AG04450 (cell line): ENCODE measurements at regions not wholly inside any gene's neighbourhood (a gene's known extent, or its start where the extent isn't known, plus 50 kb on each side); places are given as distances from the start of the nearest gene placed in this dataset.

Experiments used
- CTCF ChIA-PET: fragments of 300-600, 350-600 bp; formaldehyde crosslinking; extraction: SDS; loops from one replicate; lab custom pipeline; 2022; ENCODE audit warnings: antibody characterized with exemption, inconsistent platforms; lab: Charles Lee
- POLR2A ChIA-PET: fragments of 350-600 bp; formaldehyde crosslinking; extraction: SDS; loops from one replicate; lab custom pipeline; 2021; ENCODE audit warnings: antibody characterized with exemption, inconsistent platforms; lab: Yijun Ruan, JAX
- DNase-seq: peaks from one replicate; pipeline ENCODE4 v3.0.0-alpha.2; 2011; ENCODE audit warnings: low read depth, low spot score
- H3K27ac ChIP-seq: one replicate; pipeline ENCODE4 v1.5.1; 2012; ENCODE audit warnings: low read depth, low read length, control low read depth
- H3K27me3 ChIP-seq: one replicate; pipeline ENCODE4 v1.6.0; 2012; ENCODE audit warnings: low read length; ENCODE audit not compliant: control insufficient read depth, insufficient read depth
- H3K4me3 ChIP-seq: 2 replicates; pipeline ENCODE4 v1.5.1; 2011; ENCODE audit warnings: mild to moderate bottlenecking, low read depth, low read length, control low read depth
- H3K9me3 ChIP-seq: 2 replicates; pipeline ENCODE4 v1.5.1; 2012; ENCODE audit warnings: low read length; ENCODE audit not compliant: control insufficient read depth, insufficient read depth
- CTCF ChIP-seq: IDR thresholded peaks from 2 replicates; pipeline ENCODE4 v1.5.1; 2011; ENCODE audit warnings: low read depth, low read length, control low read depth, inconsistent platforms

GRCh38 chr7:81584667-81585066 is 185.2 kb downstream of the HGF start:
- DNase-seq, result no peak
- Histone ChIP-seq H3K4me3 (no peak overlapping the region), H3K9me3 (no peaks in the 10 kb centered on the region), H3K27ac (no peak overlapping the region), H3K27me3 (no peaks in the 10 kb centered on the region)
- CTCF ChIA-PET, result no interaction called here
- TF ChIP-seq CTCF, result no peak
- POLR2A ChIA-PET, result no interaction called here

- ChIA-PET POLR2A (no interaction called here), CTCF (no interaction called here)
- H3K4me3 ChIP-seq, result no peak overlapping the region
- no peaks in the 10 kb centered on the region for H3K9me3 ChIP-seq
- no peaks in the 10 kb centered on the region for H3K27me3 ChIP-seq
- DNase-seq, result no peak
- no peak overlapping the region for H3K27ac ChIP-seq
- no peak for TF ChIP-seq CTCF
These were observed 185.8 kb downstream of the HGF start for GRCh38 chr7:81583882-81584533.

GRCh38 chr7:81583090-81583489 is 186.8 kb downstream of the HGF start:
- CTCF ChIA-PET, result no interaction called here
- H3K27ac ChIP-seq, result no peak overlapping the region
- no peaks in the 10 kb centered on the region for H3K27me3 ChIP-seq
- H3K9me3 ChIP-seq, result no peaks in the 10 kb centered on the region
- H3K4me3 ChIP-seq, result no peak overlapping the region
- POLR2A ChIA-PET, result no interaction called here
- DNase-seq, result no peak
- no peak for TF ChIP-seq CTCF

- no peak for TF ChIP-seq CTCF
- ChIA-PET POLR2A (no interaction called here), CTCF (interaction anchor here (0.7 kb wide), 1 partner anchor 113 kb away, joined by 3 read pairs; no protein-coding TSS in a partner anchor)
- DNase-seq, result no peak
- no peaks in the 10 kb centered on the region for H3K9me3 ChIP-seq
- H3K27me3 ChIP-seq, result no peaks in the 10 kb centered on the region
- H3K27ac ChIP-seq, result no peak overlapping the region
- H3K4me3 ChIP-seq, result no peak overlapping the region
These were observed 192.1 kb downstream of the HGF start for GRCh38 chr7:81577642-81578340.

- Histone ChIP-seq H3K27ac (peak overlapping the region; percentile 24), H3K4me3 (no peak overlapping the region), H3K27me3 (no peaks in the 10 kb centered on the region), H3K9me3 (no peaks in the 10 kb centered on the region)
- CTCF ChIA-PET, result no interaction called here
- DNase-seq, result peak; percentile 58
- TF ChIP-seq CTCF, result no peak
- POLR2A ChIA-PET, result no interaction called here
These were observed 195.0 kb downstream of the HGF start for GRCh38 chr7:81574723-81575326.
